ENCODE measurements at regions not wholly inside any gene's neighbourhood (a gene's known extent, or its start where the extent isn't known, plus 50 kb on each side); places are given as distances from the start of the nearest gene placed in this dataset.
A peak's percentile ranks its signal among the peaks of the same experiment; 100 is the strongest.

DNA sequence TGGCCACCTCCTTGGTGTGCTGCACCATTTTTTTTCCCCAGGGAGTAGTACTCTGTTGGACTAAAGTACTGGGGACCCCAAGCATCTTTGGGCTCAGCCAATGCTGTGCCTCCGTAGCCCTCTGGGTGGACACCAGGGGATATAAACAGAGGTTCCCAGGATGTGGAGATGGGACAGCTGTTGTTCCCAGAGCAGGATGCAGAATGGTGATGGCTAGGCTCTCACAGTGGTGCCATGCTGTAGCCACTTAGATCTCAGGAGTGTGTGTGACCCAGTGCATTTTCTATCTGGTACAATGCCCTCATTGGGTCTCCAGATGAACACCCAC, 50.9 kb upstream of the SCIN start:
- Histone ChIP-seq H3K27me3 (ENCODE audit: insufficient read depth) (no peaks in the 10 kb centered on the region), H2AFZ (peak overlapping the region; percentile 77), H4K20me1 (replicated peaks; ENCODE audit: insufficient read depth) (no peaks in the 10 kb centered on the region), H3K79me2 (replicated peaks; ENCODE audit: insufficient read depth) (no peaks in the 10 kb centered on the region), H3K4me2 (no peak overlapping the region), H3K4me1 (ENCODE audit: insufficient read depth) (no peaks in the 10 kb centered on the region), H3K36me3 (ENCODE audit: insufficient read depth) (no peaks in the 10 kb centered on the region), H3K9me2 (ENCODE audit: insufficient read depth) (no peaks in the 10 kb centered on the region; the same call in 1 of the 2 replicates), H3F3A (replicated peaks; ENCODE audit: low read depth) (0 out of 2 replicates have a peak, but pooled peaks cover 5% of the 10 kb centered on the region), H3K27ac (ENCODE audit: low read depth) (no peak overlapping the region), H3K4me3 (no peak overlapping the region)
- H3K4me1 Mint-ChIP-seq = no peaks in the 10 kb centered on the region
- ATAC-seq (peak; percentile 57), DNase-seq (ENCODE audit: low spot score) (no peak)
- TF ChIP-seq, protein P1, sequence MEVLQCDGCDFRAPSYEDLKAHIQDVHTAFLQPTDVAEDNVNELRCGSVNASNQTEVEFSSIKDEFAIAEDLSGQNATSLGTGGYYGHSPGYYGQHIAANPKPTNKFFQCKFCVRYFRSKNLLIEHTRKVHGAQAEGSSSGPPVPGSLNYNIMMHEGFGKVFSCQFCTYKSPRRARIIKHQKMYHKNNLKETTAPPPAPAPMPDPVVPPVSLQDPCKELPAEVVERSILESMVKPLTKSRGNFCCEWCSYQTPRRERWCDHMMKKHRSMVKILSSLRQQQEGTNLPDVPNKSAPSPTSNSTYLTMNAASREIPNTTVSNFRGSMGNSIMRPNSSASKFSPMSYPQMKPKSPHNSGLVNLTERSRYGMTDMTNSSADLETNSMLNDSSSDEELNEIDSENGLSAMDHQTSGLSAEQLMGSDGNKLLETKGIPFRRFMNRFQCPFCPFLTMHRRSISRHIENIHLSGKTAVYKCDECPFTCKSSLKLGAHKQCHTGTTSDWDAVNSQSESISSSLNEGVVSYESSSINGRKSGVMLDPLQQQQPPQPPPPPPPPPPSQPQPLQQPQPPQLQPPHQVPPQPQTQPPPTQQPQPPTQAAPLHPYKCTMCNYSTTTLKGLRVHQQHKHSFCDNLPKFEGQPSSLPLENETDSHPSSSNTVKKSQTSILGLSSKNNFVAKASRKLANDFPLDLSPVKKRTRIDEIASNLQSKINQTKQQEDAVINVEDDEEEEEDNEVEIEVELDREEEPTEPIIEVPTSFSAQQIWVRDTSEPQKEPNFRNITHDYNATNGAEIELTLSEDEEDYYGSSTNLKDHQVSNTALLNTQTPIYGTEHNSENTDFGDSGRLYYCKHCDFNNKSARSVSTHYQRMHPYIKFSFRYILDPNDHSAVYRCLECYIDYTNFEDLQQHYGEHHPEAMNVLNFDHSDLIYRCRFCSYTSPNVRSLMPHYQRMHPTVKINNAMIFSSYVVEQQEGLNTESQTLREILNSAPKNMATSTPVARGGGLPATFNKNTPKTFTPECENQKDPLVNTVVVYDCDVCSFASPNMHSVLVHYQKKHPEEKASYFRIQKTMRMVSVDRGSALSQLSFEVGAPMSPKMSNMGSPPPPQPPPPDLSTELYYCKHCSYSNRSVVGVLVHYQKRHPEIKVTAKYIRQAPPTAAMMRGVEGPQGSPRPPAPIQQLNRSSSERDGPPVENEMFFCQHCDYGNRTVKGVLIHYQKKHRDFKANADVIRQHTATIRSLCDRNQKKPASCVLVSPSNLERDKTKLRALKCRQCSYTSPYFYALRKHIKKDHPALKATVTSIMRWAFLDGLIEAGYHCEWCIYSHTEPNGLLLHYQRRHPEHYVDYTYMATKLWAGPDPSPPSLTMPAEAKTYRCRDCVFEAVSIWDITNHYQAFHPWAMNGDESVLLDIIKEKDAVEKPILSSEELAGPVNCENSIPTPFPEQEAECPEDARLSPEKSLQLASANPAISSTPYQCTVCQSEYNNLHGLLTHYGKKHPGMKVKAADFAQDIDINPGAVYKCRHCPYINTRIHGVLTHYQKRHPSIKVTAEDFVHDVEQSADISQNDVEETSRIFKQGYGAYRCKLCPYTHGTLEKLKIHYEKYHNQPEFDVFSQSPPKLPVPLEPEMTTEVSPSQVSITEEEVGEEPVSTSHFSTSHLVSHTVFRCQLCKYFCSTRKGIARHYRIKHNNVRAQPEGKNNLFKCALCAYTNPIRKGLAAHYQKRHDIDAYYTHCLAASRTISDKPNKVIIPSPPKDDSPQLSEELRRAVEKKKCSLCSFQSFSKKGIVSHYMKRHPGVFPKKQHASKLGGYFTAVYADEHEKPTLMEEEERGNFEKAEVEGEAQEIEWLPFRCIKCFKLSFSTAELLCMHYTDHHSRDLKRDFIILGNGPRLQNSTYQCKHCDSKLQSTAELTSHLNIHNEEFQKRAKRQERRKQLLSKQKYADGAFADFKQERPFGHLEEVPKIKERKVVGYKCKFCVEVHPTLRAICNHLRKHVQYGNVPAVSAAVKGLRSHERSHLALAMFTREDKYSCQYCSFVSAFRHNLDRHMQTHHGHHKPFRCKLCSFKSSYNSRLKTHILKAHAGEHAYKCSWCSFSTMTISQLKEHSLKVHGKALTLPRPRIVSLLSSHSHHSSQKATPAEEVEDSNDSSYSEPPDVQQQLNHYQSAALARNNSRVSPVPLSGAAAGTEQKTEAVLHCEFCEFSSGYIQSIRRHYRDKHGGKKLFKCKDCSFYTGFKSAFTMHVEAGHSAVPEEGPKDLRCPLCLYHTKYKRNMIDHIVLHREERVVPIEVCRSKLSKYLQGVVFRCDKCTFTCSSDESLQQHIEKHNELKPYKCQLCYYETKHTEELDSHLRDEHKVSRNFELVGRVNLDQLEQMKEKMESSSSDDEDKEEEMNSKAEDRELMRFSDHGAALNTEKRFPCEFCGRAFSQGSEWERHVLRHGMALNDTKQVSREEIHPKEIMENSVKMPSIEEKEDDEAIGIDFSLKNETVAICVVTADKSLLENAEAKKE (CRISPR knock-in tag; IDR thresholded peaks at IDR 0.05) = no peak
- TF ChIP-seq NANOG (IDR thresholded peaks at IDR 0.05; ENCODE audit: borderline replicate concordance) = no peak
- TF ChIP-seq ZNF114 (CRISPR knock-in tag; IDR thresholded peaks at IDR 0.05) = no peak
- TF ChIP-seq, protein P2, sequence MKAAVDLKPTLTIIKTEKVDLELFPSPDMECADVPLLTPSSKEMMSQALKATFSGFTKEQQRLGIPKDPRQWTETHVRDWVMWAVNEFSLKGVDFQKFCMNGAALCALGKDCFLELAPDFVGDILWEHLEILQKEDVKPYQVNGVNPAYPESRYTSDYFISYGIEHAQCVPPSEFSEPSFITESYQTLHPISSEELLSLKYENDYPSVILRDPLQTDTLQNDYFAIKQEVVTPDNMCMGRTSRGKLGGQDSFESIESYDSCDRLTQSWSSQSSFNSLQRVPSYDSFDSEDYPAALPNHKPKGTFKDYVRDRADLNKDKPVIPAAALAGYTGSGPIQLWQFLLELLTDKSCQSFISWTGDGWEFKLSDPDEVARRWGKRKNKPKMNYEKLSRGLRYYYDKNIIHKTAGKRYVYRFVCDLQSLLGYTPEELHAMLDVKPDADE (IDR thresholded peaks at IDR 0.05) = no peak
- TF ChIP-seq, protein P3, sequence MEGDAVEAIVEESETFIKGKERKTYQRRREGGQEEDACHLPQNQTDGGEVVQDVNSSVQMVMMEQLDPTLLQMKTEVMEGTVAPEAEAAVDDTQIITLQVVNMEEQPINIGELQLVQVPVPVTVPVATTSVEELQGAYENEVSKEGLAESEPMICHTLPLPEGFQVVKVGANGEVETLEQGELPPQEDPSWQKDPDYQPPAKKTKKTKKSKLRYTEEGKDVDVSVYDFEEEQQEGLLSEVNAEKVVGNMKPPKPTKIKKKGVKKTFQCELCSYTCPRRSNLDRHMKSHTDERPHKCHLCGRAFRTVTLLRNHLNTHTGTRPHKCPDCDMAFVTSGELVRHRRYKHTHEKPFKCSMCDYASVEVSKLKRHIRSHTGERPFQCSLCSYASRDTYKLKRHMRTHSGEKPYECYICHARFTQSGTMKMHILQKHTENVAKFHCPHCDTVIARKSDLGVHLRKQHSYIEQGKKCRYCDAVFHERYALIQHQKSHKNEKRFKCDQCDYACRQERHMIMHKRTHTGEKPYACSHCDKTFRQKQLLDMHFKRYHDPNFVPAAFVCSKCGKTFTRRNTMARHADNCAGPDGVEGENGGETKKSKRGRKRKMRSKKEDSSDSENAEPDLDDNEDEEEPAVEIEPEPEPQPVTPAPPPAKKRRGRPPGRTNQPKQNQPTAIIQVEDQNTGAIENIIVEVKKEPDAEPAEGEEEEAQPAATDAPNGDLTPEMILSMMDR (conservative IDR thresholded peaks at IDR 0.05; ENCODE audit: low read depth in 2 of 2) = no peak
- TF ChIP-seq EZH2 (IDR thresholded peaks at IDR 0.05; ENCODE audit: low read depth, unreplicated experiment) = no peak
- H3K4me3 Mint-ChIP-seq = no peak overlapping the region
- H3K27ac Mint-ChIP-seq = no peak overlapping the region
- peaks cover 20% of the 10 kb centered on the region for H3K36me3 Mint-ChIP-seq (ENCODE audit: low read depth)
- peaks cover 23% of the 10 kb centered on the region for H3K9me3 Mint-ChIP-seq
- H3K27me3 Mint-ChIP-seq (ENCODE audit: insufficient read depth, low read depth, poor library complexity) = peaks cover 9% of the 10 kb centered on the region
